Stimulated activated CD4-positive, alpha-beta T cell treated with anti-CD3 and anti-CD28 coated beads, Interleukin-15, amount 100 ng/mL, for 24 hours (primary cell): ENCODE measurements at regions not wholly inside any gene's neighbourhood (a gene's known extent, or its start where the extent isn't known, plus 50 kb on each side); places are given as distances from the start of the nearest gene placed in this dataset.
"Not testable (repeated sequence)": the region's sequence is repeated elsewhere in the genome, so short reads cannot be mapped to it uniquely, and the experiment has no call there.

Experiments
- DNase-seq: peaks from one replicate; pipeline ENCODE4 v3.0.0-alpha.2; 2020

DNA sequence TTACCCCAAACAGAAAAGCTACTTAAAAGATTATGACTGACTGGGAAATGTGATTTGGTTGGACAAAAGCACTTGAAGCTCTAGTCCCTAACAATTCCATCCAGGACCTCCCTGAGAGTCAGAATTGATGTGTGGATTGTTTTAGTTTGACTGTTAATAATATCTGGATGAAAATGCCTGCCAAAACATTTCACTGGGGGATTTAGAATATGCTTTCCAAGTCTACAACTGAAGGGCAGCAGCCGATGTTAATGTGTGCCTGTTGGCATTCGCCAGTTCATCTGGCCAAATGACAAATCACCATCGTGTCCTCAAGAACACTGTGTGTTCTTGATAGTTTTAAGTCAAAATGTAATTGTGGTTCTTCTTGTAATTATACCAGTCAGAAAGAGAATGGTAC lies 76.0 kb upstream of the TSC22D1 start:
- DNase-seq, result no peak

DNA sequence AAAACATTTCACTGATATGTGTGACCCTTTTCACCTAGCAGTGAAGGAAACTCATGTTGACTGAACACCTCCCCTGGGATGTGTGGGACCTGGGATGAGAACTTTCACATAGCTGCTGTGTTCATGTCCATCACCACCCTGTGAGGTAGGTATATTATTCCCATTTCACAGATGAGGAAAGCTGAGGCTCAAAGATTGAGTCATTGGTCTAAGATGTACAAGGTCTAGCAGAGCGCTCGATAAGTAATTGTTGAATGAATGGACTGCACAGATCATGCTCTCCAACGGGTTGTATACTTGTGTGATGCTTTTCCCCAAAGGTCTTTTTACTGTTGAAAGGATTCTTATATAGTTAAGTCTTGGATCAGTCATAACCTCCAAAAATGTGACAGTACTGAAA lies 75.6 kb upstream of the TSC22D1 start:
- DNase-seq, result no peak

DNA sequence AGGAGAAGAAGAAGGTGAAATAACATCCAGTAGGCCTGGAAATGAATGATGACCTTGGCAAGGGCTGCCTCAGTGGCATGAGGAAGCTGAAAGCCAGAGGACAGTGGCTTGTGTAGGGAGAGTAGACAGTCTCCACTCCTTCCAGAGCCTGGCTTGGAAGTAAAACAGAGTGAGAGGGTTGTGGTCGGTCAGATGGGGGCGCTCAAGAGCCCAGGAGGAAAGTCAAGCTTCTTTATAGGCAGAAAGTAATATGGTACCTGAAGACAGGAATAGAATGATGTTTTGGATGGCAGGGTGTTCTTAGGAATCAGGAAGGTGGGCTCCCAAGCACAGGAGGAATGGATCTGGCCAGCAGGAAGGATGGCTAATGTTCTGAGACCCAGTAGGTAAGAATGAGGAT lies 75.1 kb upstream of the TSC22D1 start:
- no peak for DNase-seq

DNA sequence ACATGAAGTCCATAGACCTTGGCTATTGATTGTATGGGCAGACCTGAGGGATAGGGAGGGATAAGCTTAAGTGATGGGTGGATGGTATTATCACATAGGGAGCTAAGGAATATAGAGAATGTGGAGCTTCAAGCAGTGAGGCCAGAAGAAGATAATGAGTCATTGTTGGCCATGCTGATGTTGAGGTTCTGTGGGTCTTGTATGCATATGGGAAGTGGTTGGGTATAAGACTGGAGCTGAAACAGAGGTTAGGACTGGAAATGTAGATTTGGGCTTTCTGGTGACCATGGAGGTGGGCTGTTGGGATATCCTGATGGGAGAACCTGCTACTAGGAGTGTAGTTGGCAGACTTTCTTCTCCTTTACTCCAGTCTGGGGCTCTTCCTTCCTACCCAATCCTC lies 73.7 kb upstream of the TSC22D1 start:
- DNase-seq, result no peak

DNA sequence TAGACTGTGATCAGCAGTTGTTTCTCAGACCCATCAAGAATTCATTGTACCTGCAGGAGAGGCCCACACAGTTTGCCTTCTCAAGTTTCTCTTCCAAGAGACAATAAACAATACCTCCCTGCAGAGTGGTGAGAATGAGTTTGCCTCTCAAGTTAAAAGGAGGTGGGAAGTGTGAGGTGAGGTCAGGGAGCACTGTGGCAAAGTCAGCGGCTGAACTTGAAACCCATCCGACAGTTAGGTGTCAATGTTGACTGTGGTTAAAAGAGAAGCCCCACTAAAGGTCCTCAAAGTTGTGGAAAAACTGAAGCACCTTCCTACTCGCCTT lies 72.9 kb upstream of the TSC22D1 start:
- peak; percentile 64 for DNase-seq

DNA sequence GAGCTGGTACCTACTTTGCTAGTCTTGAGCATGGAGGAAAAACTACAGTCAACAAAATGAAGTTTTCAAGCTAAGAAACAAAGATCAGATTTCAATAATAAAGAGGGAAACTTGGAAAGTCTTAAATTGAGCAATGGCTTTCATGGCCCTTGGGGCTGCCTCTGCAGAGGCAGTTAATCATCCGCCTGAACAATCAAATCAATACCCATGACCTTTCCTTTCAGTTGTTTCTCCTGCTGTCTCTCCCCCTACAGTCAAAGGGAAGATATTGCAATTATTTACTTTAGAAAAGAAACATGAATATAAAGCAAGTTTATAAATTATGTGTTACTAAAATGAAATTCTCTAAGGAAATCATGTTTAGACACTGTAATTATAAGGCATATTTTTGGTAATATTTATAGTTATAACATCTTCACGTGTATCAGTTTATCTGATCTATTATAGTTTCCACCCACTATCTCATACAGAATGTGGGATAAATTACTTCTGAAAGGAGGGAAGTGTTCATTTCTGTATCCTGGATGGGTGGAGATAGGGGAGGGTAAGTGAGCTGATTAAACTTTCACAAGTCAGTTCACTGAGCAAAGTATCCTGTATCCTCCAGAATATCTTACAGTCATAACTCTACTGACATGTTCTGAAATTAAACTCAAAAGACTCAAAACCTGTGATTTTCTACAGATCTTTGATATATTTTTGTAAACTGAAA lies 72.4 kb upstream of the TSC22D1 start:
- peak; percentile 26 for DNase-seq

DNA sequence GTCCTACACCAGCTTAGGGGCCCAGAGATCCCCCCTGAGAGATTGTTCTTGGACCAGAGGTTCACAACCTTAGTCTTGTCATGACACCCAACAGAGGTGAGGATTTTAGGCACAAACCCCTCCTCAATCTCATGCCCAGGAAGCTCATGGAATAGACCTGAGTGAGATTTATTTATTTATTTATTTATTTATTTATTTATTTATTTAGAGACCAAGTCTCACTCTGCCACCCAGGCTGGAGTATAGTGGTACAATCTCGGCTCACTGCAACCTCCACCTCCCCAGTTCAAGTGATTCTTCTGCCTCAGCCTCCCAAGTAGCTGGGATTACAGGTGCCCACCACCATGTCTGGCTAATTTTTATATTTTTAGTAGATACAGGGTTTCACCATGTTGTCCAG lies 71.4 kb upstream of the TSC22D1 start:
- not testable (repeated sequence) for DNase-seq

DNA sequence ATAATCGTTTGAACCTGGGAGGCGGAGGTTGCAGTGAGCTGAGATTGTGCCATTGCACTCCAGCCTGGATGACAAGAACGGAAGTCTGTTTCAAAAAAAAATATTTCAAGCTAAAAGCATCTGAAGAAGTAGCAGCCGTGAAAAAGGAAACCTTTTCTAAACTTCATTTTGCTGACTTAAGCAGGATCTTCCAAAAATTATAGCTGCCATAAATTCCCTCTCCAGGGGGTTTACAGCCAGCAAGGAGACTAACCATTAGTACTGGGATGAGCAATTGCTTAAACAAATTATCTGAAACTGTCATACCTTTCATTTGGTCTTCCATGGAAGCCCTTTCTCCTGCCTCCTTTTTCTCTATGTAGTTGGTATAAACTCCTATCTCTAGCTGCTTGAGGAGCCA lies 69.9 kb upstream of the TSC22D1 start:
- DNase-seq, result no peak

DNA sequence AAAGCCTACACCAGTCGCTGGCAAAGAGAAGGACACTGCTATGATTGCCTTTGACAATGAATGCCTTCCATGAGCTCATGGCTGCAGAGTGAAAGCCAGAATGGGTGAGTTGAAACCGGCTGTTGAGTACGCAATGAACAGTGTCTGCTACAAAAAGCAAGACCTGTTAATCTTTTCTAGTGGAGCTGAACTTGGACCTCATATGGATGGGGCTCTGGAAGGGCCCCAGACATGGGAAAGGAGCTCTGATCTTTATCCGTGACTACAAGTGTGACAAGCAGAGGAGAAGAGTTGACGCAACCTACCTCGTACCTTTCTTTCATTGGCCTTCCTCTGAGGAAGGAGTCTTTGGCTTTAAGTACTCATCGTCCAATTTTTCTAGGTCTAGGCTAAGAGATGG lies 67.1 kb upstream of the TSC22D1 start:
- DNase-seq, result no peak

DNA sequence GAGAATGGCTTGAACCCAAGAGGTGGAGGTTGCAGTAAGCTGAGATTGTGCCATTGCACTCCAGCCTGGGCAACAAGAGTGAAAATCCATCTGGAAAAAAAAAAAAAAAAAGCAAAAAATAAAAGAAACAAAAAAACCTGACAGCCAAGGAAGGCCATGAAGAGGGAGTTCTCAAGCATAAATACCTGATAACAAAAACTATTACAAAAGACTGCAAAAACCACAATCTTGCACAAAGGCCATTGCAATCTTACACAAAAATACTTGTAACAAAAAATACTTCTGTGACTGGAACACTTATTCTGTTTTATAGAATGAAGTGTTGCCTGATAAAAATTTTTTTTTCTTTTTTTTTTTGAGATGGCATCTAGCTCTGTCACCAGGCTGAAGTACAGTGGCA lies 61.5 kb upstream of the TSC22D1 start:
- no peak for DNase-seq

DNA sequence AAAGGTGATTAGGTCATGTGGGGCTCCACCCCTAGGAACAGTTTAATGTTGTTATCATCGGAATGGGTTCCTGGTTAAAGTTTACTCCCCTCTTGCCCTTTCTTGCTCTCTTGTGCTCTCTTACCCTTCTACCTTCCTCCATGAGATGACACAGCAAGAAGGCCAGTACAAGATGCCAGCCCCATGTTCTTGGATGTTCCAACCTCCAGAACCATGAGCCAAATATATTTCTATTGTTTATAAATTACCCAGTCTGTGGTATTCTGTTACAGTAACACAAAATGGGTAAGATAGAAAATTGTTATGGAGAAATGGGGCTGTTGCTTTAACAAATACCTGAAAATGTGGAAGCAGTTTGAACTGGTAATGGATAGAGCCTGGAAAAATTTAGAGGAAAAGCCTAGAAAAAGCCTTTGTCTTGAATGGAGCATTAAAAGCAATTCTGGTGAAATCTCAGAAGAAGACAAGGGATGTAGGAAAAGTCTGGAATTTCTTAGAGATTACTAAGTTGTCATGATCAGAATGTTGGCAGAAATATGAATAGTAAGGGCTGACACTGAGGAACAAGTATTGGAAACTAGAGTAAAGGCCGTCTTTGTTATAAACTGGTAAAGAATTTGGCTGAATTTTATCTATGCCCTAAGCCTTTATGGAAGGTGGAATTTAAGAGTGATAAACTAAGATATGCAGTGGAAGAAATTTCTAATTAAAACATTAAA lies 53.5 kb upstream of the TSC22D1 start:
- DNase-seq, result no peak

DNA sequence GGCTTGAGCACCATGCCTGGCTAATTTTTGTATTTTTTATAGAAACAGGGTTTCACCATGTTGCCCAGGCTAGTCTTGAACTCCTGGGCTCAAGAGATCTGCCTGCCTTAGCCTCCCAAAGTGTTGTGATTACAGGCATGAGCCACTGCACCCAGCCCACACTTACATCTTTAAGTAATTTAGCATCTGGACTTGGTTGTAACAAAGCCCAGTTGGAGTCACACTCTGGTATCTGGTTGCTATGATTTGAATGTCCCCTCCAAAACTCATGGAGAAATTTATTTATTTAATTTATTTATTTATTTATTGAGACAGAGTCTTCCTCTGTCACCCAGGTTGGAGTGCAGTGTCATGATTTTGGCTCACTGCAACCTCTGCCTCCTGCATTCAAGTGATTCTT lies 52.7 kb upstream of the TSC22D1 start:
- not testable (repeated sequence) for DNase-seq

DNA sequence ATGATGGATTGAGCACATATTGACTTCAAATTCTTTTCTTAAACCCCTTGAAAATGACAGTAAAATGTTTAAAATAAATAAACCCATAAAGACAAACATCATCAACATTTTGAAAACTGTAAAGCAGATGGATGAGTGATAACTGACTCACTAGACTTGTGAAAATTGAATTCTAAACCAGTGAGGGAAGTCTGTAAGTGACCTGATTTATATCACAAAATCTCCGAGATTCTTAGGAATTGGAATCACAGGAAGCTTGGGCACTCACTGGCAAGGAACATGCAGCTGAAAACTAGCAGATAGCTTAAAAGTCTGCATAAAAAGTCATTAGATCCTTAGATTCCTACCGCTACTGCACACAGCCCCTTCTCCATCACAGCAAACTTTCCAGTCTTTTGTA lies 51.3 kb upstream of the TSC22D1 start:
- no peak for DNase-seq

DNA sequence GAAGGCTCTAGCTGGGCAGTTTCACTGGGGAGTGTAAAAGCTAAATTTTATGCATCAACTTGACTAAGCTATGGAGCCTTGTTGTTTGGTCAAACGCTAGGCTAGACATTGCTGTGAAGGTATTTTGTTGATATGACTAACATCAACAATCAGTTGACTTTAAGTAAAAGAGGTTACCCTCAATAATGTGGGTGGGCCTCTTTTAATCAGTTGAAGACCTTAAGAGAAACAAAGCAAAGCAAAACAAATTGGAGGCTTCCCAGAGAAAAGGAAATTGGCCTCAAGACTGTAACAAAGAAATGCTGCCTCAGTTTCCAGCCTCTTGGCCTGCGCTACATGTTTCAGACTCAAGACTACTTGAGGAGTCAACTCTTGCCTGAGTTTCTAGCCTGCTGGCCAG lies 50.0 kb upstream of the TSC22D1 start:
- DNase-seq, result no peak
